ENCODE measurements at regions not wholly inside any gene's neighbourhood (a gene's known extent, or its start where the extent isn't known, plus 50 kb on each side); places are given as distances from the start of the nearest gene placed in this dataset.

DNA sequence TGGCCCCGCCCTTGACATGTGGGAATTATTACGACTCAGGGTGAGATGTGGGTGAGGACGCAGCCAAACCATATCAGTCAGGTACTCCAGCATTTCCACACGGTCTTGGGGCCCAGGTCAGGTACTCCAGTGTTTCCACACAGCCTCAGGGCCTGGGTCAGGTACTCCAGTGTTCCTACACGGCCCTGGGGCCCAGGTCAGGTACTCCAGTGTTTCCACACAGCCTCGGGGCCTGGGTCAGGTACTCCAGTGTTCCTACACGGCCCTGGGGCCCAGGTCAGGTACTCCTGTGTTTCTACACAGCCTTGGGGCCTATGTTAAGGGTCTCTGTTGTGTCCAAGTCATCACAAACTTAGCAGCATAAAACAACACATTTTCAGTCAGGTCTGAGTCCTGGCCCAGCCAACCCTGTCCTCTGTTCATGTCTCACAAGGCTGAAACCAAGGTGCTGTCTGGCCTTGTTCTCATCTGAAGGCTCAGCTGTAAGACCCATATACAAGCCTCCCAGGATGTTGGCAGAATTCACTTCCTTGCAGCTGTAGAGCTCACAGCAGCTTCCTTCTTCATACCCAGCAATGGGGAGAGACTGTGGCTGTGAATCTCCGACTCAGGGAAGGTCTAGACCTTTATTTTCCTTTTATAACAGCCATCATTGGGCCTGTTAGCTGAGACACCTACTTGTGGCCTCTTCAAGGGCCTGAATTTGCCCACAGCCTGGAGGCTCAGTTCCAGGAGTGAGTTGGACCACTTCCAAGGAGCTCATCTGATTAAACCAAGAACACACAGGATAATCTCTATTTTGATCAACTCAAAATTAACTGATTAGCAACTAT is 107.6 kb upstream of the SFSWAP start:
- DNase-seq (ENCODE audit: low spot score in 2 of 2) = no peak
- intact Hi-C loops (cut with DNase I; ENCODE audit: low total_unique reads) = no loop called here
- no peak overlapping the region for H3K4me3 ChIP-seq (ENCODE audit: low read depth, poor library complexity, severe bottlenecking)
- 80 to 81% methylated on average over 8 of the region's 8 CpGs for WGBS, 2 donors
- no peak for TF ChIP-seq POLR2A (IDR thresholded peaks at IDR 0.05)
- TF ChIP-seq, protein P1, sequence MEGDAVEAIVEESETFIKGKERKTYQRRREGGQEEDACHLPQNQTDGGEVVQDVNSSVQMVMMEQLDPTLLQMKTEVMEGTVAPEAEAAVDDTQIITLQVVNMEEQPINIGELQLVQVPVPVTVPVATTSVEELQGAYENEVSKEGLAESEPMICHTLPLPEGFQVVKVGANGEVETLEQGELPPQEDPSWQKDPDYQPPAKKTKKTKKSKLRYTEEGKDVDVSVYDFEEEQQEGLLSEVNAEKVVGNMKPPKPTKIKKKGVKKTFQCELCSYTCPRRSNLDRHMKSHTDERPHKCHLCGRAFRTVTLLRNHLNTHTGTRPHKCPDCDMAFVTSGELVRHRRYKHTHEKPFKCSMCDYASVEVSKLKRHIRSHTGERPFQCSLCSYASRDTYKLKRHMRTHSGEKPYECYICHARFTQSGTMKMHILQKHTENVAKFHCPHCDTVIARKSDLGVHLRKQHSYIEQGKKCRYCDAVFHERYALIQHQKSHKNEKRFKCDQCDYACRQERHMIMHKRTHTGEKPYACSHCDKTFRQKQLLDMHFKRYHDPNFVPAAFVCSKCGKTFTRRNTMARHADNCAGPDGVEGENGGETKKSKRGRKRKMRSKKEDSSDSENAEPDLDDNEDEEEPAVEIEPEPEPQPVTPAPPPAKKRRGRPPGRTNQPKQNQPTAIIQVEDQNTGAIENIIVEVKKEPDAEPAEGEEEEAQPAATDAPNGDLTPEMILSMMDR (IDR thresholded peaks at IDR 0.05) = no peak

DNA sequence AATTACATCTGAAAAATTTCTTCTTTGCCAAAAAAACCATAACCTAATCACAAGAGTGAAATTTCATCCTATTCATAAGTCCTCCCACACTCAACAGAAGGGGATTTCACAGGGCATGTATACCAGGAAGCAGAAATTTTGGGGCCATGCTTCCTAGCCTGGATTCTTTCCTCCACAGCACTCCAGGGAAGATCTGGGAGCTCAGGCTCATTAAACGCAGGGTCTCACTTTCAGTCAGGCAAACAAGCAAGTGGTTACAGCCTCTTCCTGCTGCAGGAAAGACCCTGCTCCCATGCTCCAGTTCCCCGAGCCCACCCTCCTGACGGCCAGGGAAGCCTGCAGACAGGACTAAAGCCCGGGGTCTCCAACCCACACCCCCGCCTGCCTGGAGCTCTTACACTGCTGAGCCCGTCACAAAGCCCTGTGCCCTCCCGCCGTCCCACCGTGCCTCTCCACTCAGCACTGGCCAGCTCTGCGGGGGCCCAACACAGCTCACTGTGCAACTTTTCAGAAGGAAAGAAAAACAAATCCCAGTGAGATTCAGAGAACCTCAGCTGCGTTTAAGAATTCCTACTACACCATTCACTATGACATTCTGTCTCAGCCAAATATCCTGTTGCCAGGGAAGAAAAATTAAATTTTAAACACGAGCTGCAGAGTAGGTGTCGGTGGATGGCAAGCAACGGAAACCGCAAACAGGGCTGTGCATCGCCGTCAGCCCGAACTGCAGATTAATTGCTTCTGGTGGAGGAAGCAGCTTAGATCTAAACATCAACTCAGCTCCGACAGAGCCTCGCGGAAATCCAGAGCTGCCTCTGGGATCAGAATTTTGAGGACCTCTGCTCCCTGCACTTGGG is 106.7 kb upstream of the SFSWAP start:
- 56 to 58% methylated on average over 21 of the region's 21 CpGs for WGBS, 2 donors
- DNase-seq (ENCODE audit: low spot score in 2 of 2) = no peak
- H3K4me3 ChIP-seq (ENCODE audit: low read depth, poor library complexity, severe bottlenecking) = no peak overlapping the region
- TF ChIP-seq, protein P1 (IDR thresholded peaks at IDR 0.05) = no peak
- no peak for TF ChIP-seq POLR2A (IDR thresholded peaks at IDR 0.05)
- intact Hi-C loops (cut with DNase I; ENCODE audit: low total_unique reads) = no loop called here

DNA sequence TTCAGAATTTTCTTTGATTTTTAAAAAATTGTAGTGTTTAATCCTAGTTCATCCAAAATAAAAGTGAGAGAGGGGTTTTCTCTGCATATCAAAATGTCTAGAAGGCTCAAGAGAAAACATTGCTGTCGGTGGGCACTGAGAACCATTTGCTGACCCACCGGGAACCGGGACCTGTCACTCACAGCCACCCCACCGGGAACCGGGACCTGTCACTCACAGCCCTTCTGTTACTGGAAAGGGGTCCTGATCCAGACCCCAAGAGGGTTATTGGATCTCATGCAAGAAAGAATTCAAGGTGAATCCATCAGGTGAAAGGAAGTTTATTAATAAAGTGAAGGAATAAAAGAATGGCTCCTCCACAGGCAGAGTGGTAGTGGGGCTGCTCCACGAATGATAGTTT is 106.0 kb upstream of the SFSWAP start:
- 84 to 88% methylated on average over 6 of the region's 6 CpGs for WGBS, 2 donors
- no peak overlapping the region for H3K4me3 ChIP-seq (ENCODE audit: low read depth, poor library complexity, severe bottlenecking)
- intact Hi-C loops (cut with DNase I; ENCODE audit: low total_unique reads) = no loop called here
- no peak for DNase-seq (ENCODE audit: low spot score in 2 of 2)
- TF ChIP-seq, protein P1 (IDR thresholded peaks at IDR 0.05) = no peak
- TF ChIP-seq POLR2A (IDR thresholded peaks at IDR 0.05) = no peak

DNA sequence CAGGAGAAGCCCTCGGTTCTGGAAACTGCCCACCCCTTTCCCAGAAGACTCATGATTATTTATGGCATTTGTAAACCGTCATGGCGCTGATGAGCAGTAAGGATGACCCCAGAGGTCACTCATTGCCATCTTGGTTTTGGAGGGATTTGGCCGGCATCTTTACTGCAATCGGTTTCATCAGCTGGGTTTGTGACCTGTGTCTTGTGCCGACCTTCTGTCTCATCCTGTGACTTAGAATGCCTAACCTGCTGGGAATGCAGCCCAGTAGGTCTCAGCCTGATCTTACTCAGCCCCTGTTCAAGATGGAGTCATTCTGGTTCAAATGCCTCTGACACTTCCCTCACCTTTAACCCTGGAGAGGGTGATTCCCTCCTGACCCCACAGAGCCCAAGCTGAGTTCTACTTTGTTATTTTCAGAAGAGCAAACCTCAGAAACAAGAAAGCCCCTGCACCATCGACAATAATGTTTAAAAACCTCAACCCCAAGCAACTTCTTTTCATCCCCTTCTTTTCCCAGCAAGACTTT is 105.5 kb upstream of the SFSWAP start:
- no peak overlapping the region for H3K4me3 ChIP-seq (ENCODE audit: low read depth, poor library complexity, severe bottlenecking)
- DNase-seq (ENCODE audit: low spot score in 2 of 2) = no peak
- intact Hi-C loops (cut with DNase I; ENCODE audit: low total_unique reads) = no loop called here
- TF ChIP-seq POLR2A (IDR thresholded peaks at IDR 0.05) = no peak
- TF ChIP-seq, protein P1 (IDR thresholded peaks at IDR 0.05) = no peak
- 73 to 78% methylated on average over 7 of the region's 7 CpGs for WGBS, 2 donors

DNA sequence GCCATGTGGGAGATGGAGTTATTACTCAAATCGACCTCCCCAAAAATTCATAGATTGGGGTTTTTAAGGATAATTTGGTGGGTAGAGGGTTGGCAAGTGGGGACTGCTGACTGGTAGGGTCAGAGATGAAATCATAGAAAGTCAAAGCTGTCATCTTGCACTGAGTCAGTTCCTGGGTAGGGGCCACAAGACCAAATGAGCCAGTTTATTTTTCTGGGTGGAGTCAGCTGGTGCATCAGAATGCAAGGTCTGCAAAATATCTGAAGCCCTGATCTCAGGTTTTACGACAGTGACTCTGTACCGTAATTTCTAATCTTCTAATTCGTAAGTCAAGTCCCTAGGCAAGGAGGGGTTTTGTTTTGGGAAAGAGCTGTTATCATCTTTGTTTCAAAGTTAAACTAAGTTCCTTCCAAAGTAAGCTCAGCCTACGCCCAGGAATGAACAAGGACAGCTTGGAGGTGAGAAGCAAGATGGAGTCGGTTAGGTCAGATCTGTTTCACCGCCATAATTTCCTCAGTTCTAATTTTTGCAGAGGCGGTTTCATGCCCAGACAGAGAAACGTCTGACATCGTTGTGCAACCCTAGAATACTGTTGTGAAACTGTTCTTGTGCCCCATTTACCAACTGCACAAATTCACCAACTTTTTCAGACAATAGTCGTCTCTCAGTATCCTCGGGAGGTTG is 104.5 kb upstream of the SFSWAP start:
- intact Hi-C loops (cut with DNase I; ENCODE audit: low total_unique reads) = no loop called here
- DNase-seq (ENCODE audit: low spot score in 2 of 2) = no peak
- TF ChIP-seq, protein P1 (IDR thresholded peaks at IDR 0.05) = no peak
- TF ChIP-seq POLR2A (IDR thresholded peaks at IDR 0.05) = no peak
- no peak overlapping the region for H3K4me3 ChIP-seq (ENCODE audit: low read depth, poor library complexity, severe bottlenecking)
- 67 to 75% methylated on average over 12 of the region's 12 CpGs for WGBS, 2 donors

Data from lower leg skin (tissue), 4 donors.